ENCODE measurements at regions not wholly inside any gene's neighbourhood (a gene's known extent, or its start where the extent isn't known, plus 50 kb on each side); places are given as distances from the start of the nearest gene placed in this dataset.

- ATAC-seq: no peak; the same call in 2 of the 3 replicates
- no peak for TF ChIP-seq POU6F1 (CRISPR knock-in tag; IDR thresholded peaks at IDR 0.05; ENCODE audit: borderline replicate concordance, low read depth)
- no peak for TF ChIP-seq GLIS3 (CRISPR knock-in tag; IDR thresholded peaks at IDR 0.05)
- no peak for TF ChIP-seq CSDC2 (CRISPR knock-in tag; IDR thresholded peaks at IDR 0.05)
- TF ChIP-seq TCF4 (CRISPR knock-in tag; IDR thresholded peaks at IDR 0.05; ENCODE audit: borderline replicate concordance): no peak
- no peak for TF ChIP-seq SNAI2 (CRISPR knock-in tag; IDR thresholded peaks at IDR 0.05)
- TF ChIP-seq ARNTL (CRISPR knock-in tag; IDR thresholded peaks at IDR 0.05; ENCODE audit: borderline replicate concordance, low read depth): no peak
- TF ChIP-seq CREB5 (CRISPR knock-in tag; IDR thresholded peaks at IDR 0.05; ENCODE audit: low read depth): no peak
Observed at GRCh38 chr1:2875707-2876561, 74.4 kb upstream of the TTC34 start.

- TF ChIP-seq ZC3H10 (CRISPR knock-in tag; IDR thresholded peaks at IDR 0.05) (no peak), SNAI2 (CRISPR knock-in tag; IDR thresholded peaks at IDR 0.05) (no peak), ESRRG (CRISPR knock-in tag; IDR thresholded peaks at IDR 0.05) (no peak), ZFP3 (CRISPR knock-in tag; IDR thresholded peaks at IDR 0.05) (no peak), ARNTL (CRISPR knock-in tag; IDR thresholded peaks at IDR 0.05; ENCODE audit: borderline replicate concordance, low read depth) (no peak), BACH2 (CRISPR knock-in tag; IDR thresholded peaks at IDR 0.05; ENCODE audit: borderline replicate concordance) (no peak), TOX (CRISPR knock-in tag; IDR thresholded peaks at IDR 0.05; ENCODE audit: borderline replicate concordance) (no peak), TCF4 (CRISPR knock-in tag; IDR thresholded peaks at IDR 0.05; ENCODE audit: borderline replicate concordance) (no peak), ZNF565 (CRISPR knock-in tag; conservative IDR thresholded peaks at IDR 0.05; ENCODE audit: low read depth) (no peak), ISL1 (CRISPR knock-in tag; IDR thresholded peaks at IDR 0.05) (no peak), RARB (CRISPR knock-in tag; IDR thresholded peaks at IDR 0.05) (no peak), OSR1 (CRISPR knock-in tag; IDR thresholded peaks at IDR 0.05) (no peak), PATZ1 (CRISPR knock-in tag; IDR thresholded peaks at IDR 0.05; ENCODE audit: borderline replicate concordance) (no peak), GLIS3 (CRISPR knock-in tag; IDR thresholded peaks at IDR 0.05) (no peak), CREB5 (CRISPR knock-in tag; IDR thresholded peaks at IDR 0.05; ENCODE audit: low read depth) (no peak), POU6F1 (CRISPR knock-in tag; IDR thresholded peaks at IDR 0.05; ENCODE audit: borderline replicate concordance, low read depth) (no peak), CSDC2 (CRISPR knock-in tag; IDR thresholded peaks at IDR 0.05) (no peak), TSHZ2 (CRISPR knock-in tag; IDR thresholded peaks at IDR 0.05) (no peak)
Observed at GRCh38 chr1:2876846-2877245, 75.4 kb upstream of the TTC34 start.

More at GRCh38 chr1:2876846-2877245, 75.4 kb upstream of the TTC34 start:
- no peak for ATAC-seq

Data from SK-N-SH treated with all-trans-retinoic acid at 6 μM for 48 hours (cell line).